Astrocyte (in vitro differentiated cells and primary cell): ENCODE measurements at regions not wholly inside any gene's neighbourhood (a gene's known extent, or its start where the extent isn't known, plus 50 kb on each side); places are given as distances from the start of the nearest gene placed in this dataset.

Experiments
- DNase-seq: peaks from one replicate; pipeline ENCODE4 v3.0.0-alpha.2; 2010; ENCODE audit warnings: low read depth
- FAIRE-seq: peaks from 2 replicates; lab custom pipeline; 2011; peaks lifted over from hg19 to GRCh38; lab: Jason Lieb, UNC
- H2AFZ ChIP-seq: 2 replicates; pipeline ENCODE4 v1.6.0; 2012; ENCODE audit warnings: low read depth, low read length, inconsistent platforms
- H3K27ac ChIP-seq: 2 replicates; pipeline ENCODE4 v1.5.1; 2011; ENCODE audit warnings: low read depth, low read length, inconsistent platforms
- H3K27me3 ChIP-seq: 2 replicates; pipeline ENCODE4 v1.6.0; 2011; ENCODE audit warnings: low read length, inconsistent platforms; ENCODE audit not compliant: insufficient read depth
- H3K36me3 ChIP-seq: 2 replicates; pipeline ENCODE4 v1.5.1; 2011; ENCODE audit warnings: low read length, inconsistent platforms; ENCODE audit not compliant: insufficient read depth
- H3K4me1 ChIP-seq: 2 replicates; pipeline ENCODE4 v1.5.1; 2011; ENCODE audit warnings: low read length, inconsistent platforms; ENCODE audit not compliant: insufficient read depth
- H3K4me2 ChIP-seq: 2 replicates; pipeline ENCODE4 v1.6.0; 2012; ENCODE audit warnings: low read length, inconsistent platforms
- H3K4me3 ChIP-seq: 2 replicates; pipeline ENCODE4 v1.5.1; 2011; ENCODE audit warnings: low read depth, mild to moderate bottlenecking, low read length, inconsistent platforms; ENCODE audit not compliant: insufficient read depth
- H3K79me2 ChIP-seq: 2 replicates; pipeline ENCODE4 v1.6.0; 2012; ENCODE audit warnings: mild to moderate bottlenecking, low read length, inconsistent platforms; ENCODE audit not compliant: insufficient read depth
- H3K9ac ChIP-seq: 2 replicates; pipeline ENCODE4 v1.6.0; 2012; ENCODE audit warnings: mild to moderate bottlenecking, low read length, inconsistent platforms
- H3K9me3 ChIP-seq: 2 replicates; pipeline ENCODE4 v1.5.1; 2012; ENCODE audit warnings: low read depth, mild to moderate bottlenecking, low read length, inconsistent platforms; ENCODE audit not compliant: insufficient read depth
- H4K20me1 ChIP-seq: 2 replicates; pipeline ENCODE4 v1.6.0; 2012; ENCODE audit warnings: low read length, inconsistent platforms; ENCODE audit not compliant: insufficient read depth
- H3K27ac Mint-ChIP-seq: one replicate; pipeline ENCODE4 v1.8.0; 2021; ENCODE audit warnings: mild to moderate bottlenecking, mixed read lengths; ENCODE audit not compliant: unreplicated experiment
- H3K27me3 Mint-ChIP-seq: one replicate; pipeline ENCODE4 v1.8.0; 2021; ENCODE audit warnings: low read depth, mixed read lengths; ENCODE audit not compliant: unreplicated experiment
- H3K36me3 Mint-ChIP-seq: one replicate; pipeline ENCODE4 v1.8.0; 2021; ENCODE audit warnings: low read depth, mixed read lengths; ENCODE audit not compliant: unreplicated experiment
- H3K4me1 Mint-ChIP-seq: one replicate; pipeline ENCODE4 v1.8.0; 2021; ENCODE audit warnings: low read depth, mixed read lengths; ENCODE audit not compliant: unreplicated experiment
- H3K4me3 Mint-ChIP-seq: one replicate; pipeline ENCODE4 v1.8.0; 2021; ENCODE audit warnings: mild to moderate bottlenecking, moderate library complexity, mixed read lengths; ENCODE audit not compliant: unreplicated experiment
- H3K9me3 Mint-ChIP-seq: one replicate; pipeline ENCODE4 v1.8.0; 2021; ENCODE audit warnings: mild to moderate bottlenecking, mixed read lengths; ENCODE audit not compliant: unreplicated experiment
- CTCF ChIP-seq: IDR thresholded peaks from 2 replicates; pipeline ENCODE4 v1.5.1; 2011; ENCODE audit warnings: low read depth, mild to moderate bottlenecking, inconsistent platforms, low read length, moderate library complexity; ENCODE audit not compliant: insufficient read depth
- EZH2 ChIP-seq: IDR thresholded peaks from 2 replicates; pipeline ENCODE4 v1.6.1; 2012; ENCODE audit warnings: mild to moderate bottlenecking, low read length, inconsistent platforms; ENCODE audit not compliant: insufficient read depth

- Histone ChIP-seq H3K36me3 (no peaks in the 10 kb centered on the region), H2AFZ (no peak overlapping the region), H3K4me1 (peaks cover 10% of the 10 kb centered on the region), H3K79me2 (no peaks in the 10 kb centered on the region), H4K20me1 (no peaks in the 10 kb centered on the region), H3K27ac (no peak overlapping the region), H3K4me2 (no peak overlapping the region), H3K9ac (no peak overlapping the region), H3K27me3 (peaks cover 7% of the 10 kb centered on the region), H3K9me3 (no peaks in the 10 kb centered on the region), H3K4me3 (no peak overlapping the region)
- DNase-seq (no peak), FAIRE-seq (no peak)
- no peaks in the 10 kb centered on the region for H3K36me3 Mint-ChIP-seq
- H3K9me3 Mint-ChIP-seq, result no peaks in the 10 kb centered on the region
- no peak for TF ChIP-seq EZH2
- TF ChIP-seq CTCF, result no peak
- H3K4me3 Mint-ChIP-seq, result no peak overlapping the region
- peaks cover 23% of the 10 kb centered on the region for H3K27me3 Mint-ChIP-seq
- peaks cover 5% of the 10 kb centered on the region for H3K4me1 Mint-ChIP-seq
- H3K27ac Mint-ChIP-seq, result no peak overlapping the region
Observed at GRCh38 chr3:128555841-128556240, 62.8 kb upstream of the GATA2 start.

GRCh38 chr3:128555098-128555825 is 62.3 kb upstream of the GATA2 start:
- Histone ChIP-seq H3K4me2 (peak overlapping the region; percentile 51), H3K9me3 (no peaks in the 10 kb centered on the region), H4K20me1 (no peaks in the 10 kb centered on the region), H3K36me3 (no peaks in the 10 kb centered on the region), H3K27ac (no peak overlapping the region), H3K79me2 (no peaks in the 10 kb centered on the region), H3K4me1 (peaks cover 10% of the 10 kb centered on the region), H3K27me3 (peaks cover 7% of the 10 kb centered on the region), H3K9ac (no peak overlapping the region), H2AFZ (peak overlapping the region; percentile 47), H3K4me3 (no peak overlapping the region)
- TF ChIP-seq CTCF (no peak), EZH2 (peak; percentile 48)
- peaks cover 23% of the 10 kb centered on the region for H3K27me3 Mint-ChIP-seq
- DNase-seq (no peak), FAIRE-seq (no peak)
- peaks cover 5% of the 10 kb centered on the region for H3K4me1 Mint-ChIP-seq
- no peaks in the 10 kb centered on the region for H3K36me3 Mint-ChIP-seq
- no peak overlapping the region for H3K27ac Mint-ChIP-seq
- no peaks in the 10 kb centered on the region for H3K9me3 Mint-ChIP-seq
- no peak overlapping the region for H3K4me3 Mint-ChIP-seq

- Histone ChIP-seq H3K36me3 (no peaks in the 10 kb centered on the region), H3K9ac (no peak overlapping the region), H2AFZ (peak overlapping the region; percentile 7), H3K79me2 (no peaks in the 10 kb centered on the region), H4K20me1 (no peaks in the 10 kb centered on the region), H3K9me3 (no peaks in the 10 kb centered on the region), H3K27me3 (peaks cover 3% of the 10 kb centered on the region), H3K27ac (no peak overlapping the region), H3K4me1 (peaks cover 15% of the 10 kb centered on the region), H3K4me2 (peak overlapping the region; percentile 51), H3K4me3 (no peak overlapping the region)
- no peak overlapping the region for H3K27ac Mint-ChIP-seq
- no peaks in the 10 kb centered on the region for H3K9me3 Mint-ChIP-seq
- no peak for FAIRE-seq
- no peak overlapping the region for H3K4me3 Mint-ChIP-seq
- H3K4me1 Mint-ChIP-seq, result peaks cover 8% of the 10 kb centered on the region
- no peak for DNase-seq
- no peak for TF ChIP-seq EZH2
- no peak for TF ChIP-seq CTCF
- no peaks in the 10 kb centered on the region for H3K36me3 Mint-ChIP-seq
- H3K27me3 Mint-ChIP-seq, result peaks cover 23% of the 10 kb centered on the region
Observed at GRCh38 chr3:128554465-128555097, 61.6 kb upstream of the GATA2 start.
